Transverse colon (tissue), 4 donors: ENCODE measurements at regions not wholly inside any gene's neighbourhood (a gene's known extent, or its start where the extent isn't known, plus 50 kb on each side); places are given as distances from the start of the nearest gene placed in this dataset.

Experiments used
- POLR2A ChIP-seq: fragments of 450-650 bp; IDR thresholded peaks from one replicate; pipeline ENCODE4 v1.6.1; 2016; ENCODE audit warnings: antibody characterized with exemption, mild to moderate bottlenecking, moderate library complexity
- POLR2AphosphoS5 ChIP-seq, 3 donors: sonication (generic); formaldehyde crosslinking; IDR thresholded peaks; one replicate each; pipeline ENCODE4 v1.6.1; 2016; ENCODE audit warnings: antibody characterized with exemption in 3 of 3
- TF ChIP-seq, protein P1 (sequence below), 5 experiments: fragments of 200-600 bp in 3 of 5; fragments of 450-650 bp in 2 of 5; sonication (generic) in 3 of 5; IDR thresholded peaks; 1 replicate in 2 of 5; 2 replicates in 3 of 5; pipeline ENCODE4 v1.5.1; 2016 to 2017; ENCODE audit warnings: antibody characterized with exemption in 5 of 5, inconsistent platforms in 3 of 5, mild to moderate bottlenecking in 2 of 5, moderate library complexity in 1 of 5

DNA sequence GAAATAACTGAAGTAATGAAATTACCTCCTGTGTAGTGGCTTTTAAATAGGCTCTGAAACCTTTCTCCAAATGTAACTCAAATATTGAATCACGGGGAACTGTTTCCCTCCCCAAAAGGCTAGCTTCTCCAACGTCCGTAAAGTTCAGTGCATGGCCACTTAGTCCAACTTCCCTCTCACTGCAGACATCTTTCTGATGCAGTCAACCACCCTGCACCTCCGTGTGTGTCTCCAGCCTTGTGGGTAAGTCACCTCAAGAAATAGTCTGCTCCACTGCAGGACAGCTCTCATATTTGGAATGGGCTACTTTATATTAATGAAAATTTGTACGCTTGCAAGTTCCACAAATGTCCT lies 152.5 kb upstream of the CYRIA start:
- TF ChIP-seq POLR2AphosphoS5 (IDR thresholded peaks at IDR 0.05), result no peak
- TF ChIP-seq, protein P1, sequence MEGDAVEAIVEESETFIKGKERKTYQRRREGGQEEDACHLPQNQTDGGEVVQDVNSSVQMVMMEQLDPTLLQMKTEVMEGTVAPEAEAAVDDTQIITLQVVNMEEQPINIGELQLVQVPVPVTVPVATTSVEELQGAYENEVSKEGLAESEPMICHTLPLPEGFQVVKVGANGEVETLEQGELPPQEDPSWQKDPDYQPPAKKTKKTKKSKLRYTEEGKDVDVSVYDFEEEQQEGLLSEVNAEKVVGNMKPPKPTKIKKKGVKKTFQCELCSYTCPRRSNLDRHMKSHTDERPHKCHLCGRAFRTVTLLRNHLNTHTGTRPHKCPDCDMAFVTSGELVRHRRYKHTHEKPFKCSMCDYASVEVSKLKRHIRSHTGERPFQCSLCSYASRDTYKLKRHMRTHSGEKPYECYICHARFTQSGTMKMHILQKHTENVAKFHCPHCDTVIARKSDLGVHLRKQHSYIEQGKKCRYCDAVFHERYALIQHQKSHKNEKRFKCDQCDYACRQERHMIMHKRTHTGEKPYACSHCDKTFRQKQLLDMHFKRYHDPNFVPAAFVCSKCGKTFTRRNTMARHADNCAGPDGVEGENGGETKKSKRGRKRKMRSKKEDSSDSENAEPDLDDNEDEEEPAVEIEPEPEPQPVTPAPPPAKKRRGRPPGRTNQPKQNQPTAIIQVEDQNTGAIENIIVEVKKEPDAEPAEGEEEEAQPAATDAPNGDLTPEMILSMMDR (IDR thresholded peaks at IDR 0.05), result no peak
- no peak for TF ChIP-seq POLR2A
